PC-3 (cell line): ENCODE measurements at regions not wholly inside any gene's neighbourhood (a gene's known extent, or its start where the extent isn't known, plus 50 kb on each side); places are given as distances from the start of the nearest gene placed in this dataset.

Experiments used
- ATAC-seq: fragments of 200-7000 bp; cut with Tn5 transposase; 2 replicates; pipeline ENCODE4 v1.9.1; 2020; ENCODE audit warnings: mild to moderate bottlenecking, moderate library complexity
- BruUV-seq: library from RNA; stranded (reverse); fragments of 400-500 nt; replicated peaks from 2 replicates; lab custom pipeline; 2021; lab: Mats Ljungman, UMichigan
- CTCF ChIA-PET: fragments of 300-600 bp; sonication (Branson Sonifier 250); formaldehyde crosslinking; loops from one replicate; lab custom pipeline; 2022; ENCODE audit warnings: antibody characterized with exemption; lab: Charles Lee
- POLR2A ChIA-PET: fragments of 300-600 bp; sonication (Branson Sonifier 250); formaldehyde crosslinking; loops from one replicate; lab custom pipeline; 2022; ENCODE audit warnings: antibody characterized with exemption; ENCODE audit not compliant: unreplicated experiment; lab: Charles Lee
- DNase-seq: peaks from one replicate; pipeline ENCODE4 v3.0.0-alpha.2; 2015
- H2AFZ ChIP-seq: fragments of 300-600 bp; sonication (generic); 2 replicates; pipeline ENCODE4 v1.6.0; 2016; ENCODE audit warnings: antibody characterized with exemption, low read length
- H3F3A ChIP-seq: fragments of 300-600 bp; sonication (generic); one replicate; pipeline ENCODE4 v1.6.0; 2017; ENCODE audit warnings: antibody characterized with exemption, low read length, control low read depth, mild to moderate bottlenecking; ENCODE audit not compliant: unreplicated experiment
- H3K27ac ChIP-seq: fragments of 300-600 bp; sonication (generic); 2 replicates; pipeline ENCODE4 v1.5.1; 2016; ENCODE audit warnings: mild to moderate bottlenecking, low read length
- H3K27me3 ChIP-seq: fragments of 300-600 bp; sonication (generic); 2 replicates; pipeline ENCODE4 v1.6.1; 2016; ENCODE audit warnings: low read length, mixed read lengths
- H3K36me3 ChIP-seq: fragments of 300-600 bp; sonication (generic); 2 replicates; pipeline ENCODE4 v1.6.1; 2016; ENCODE audit warnings: low read depth, mixed run types, low read length, mixed read lengths
- H3K4me1 ChIP-seq: fragments of 300-600 bp; sonication (generic); 2 replicates; pipeline ENCODE4 v1.5.1; 2016; ENCODE audit warnings: low read length; ENCODE audit not compliant: insufficient read depth
- H3K4me2 ChIP-seq: fragments of 300-600 bp; sonication (generic); 2 replicates; pipeline ENCODE4 v1.6.0; 2016; ENCODE audit warnings: low read length
- H3K4me3 ChIP-seq: fragments of 300-600 bp; sonication (generic); 2 replicates; pipeline ENCODE4 v1.5.1; 2016; ENCODE audit warnings: mild to moderate bottlenecking, low read length, mixed read lengths
- H3K79me2 ChIP-seq: fragments of 300-600 bp; sonication (generic); 2 replicates; pipeline ENCODE4 v1.6.1; 2017; ENCODE audit warnings: low read length, mixed read lengths
- H3K9ac ChIP-seq: fragments of 300-600 bp; sonication (generic); 2 replicates; pipeline ENCODE4 v1.6.0; 2016; ENCODE audit warnings: mild to moderate bottlenecking, low read length
- H3K9me2 ChIP-seq: fragments of 300-600 bp; sonication (generic); replicated peaks from 2 replicates; pipeline ENCODE4 v1.6.1; 2016; ENCODE audit warnings: mixed run types, low read length, mixed read lengths
- H3K9me3 ChIP-seq: fragments of 300-600 bp; sonication (generic); 2 replicates; pipeline ENCODE4 v1.6.1; 2016; ENCODE audit warnings: low read length, mixed read lengths
- H4K20me1 ChIP-seq: fragments of 300-600 bp; sonication (generic); 2 replicates; pipeline ENCODE4 v1.6.1; 2016; ENCODE audit warnings: low read length, mixed read lengths
- EZH2 ChIP-seq: fragments of 300-600 bp; sonication (generic); IDR thresholded peaks from one replicate; pipeline ENCODE4 v1.6.1; 2017; ENCODE audit warnings: antibody characterized with exemption, mild to moderate bottlenecking, low read length; ENCODE audit not compliant: unreplicated experiment
- EZH2phosphoT487 ChIP-seq: fragments of 300-600 bp; sonication (generic); IDR thresholded peaks from 2 replicates; pipeline ENCODE4 v1.6.1; 2018; ENCODE audit warnings: mild to moderate bottlenecking, antibody characterized with exemption, low read length, borderline replicate concordance
- intact Hi-C: fragments of 100-400 bp; cut with micrococcal nuclease; formaldehyde crosslinking; loops from 2 replicates; pipeline ENCODE4 v1.9.0; 2023
- TF ChIP-seq, protein P1 (sequence below): fragments of 300-600 bp; sonication (generic); conservative IDR thresholded peaks from 2 replicates; pipeline ENCODE4 v1.5.1; 2017; ENCODE audit warnings: antibody characterized with exemption, low read depth, mild to moderate bottlenecking, low read length

GRCh38 chr22:34960005-34960404, 106.0 kb upstream of the ISX start:
- Histone ChIP-seq H2AFZ (no peak overlapping the region), H3K4me2 (no peak overlapping the region), H3K9me2 (no peaks in the 10 kb centered on the region), H3K27ac (no peak overlapping the region), H3F3A (no peaks in the 10 kb centered on the region), H4K20me1 (no peaks in the 10 kb centered on the region), H3K27me3 (no peaks in the 10 kb centered on the region), H3K9me3 (no peaks in the 10 kb centered on the region), H3K36me3 (no peaks in the 10 kb centered on the region), H3K79me2 (no peaks in the 10 kb centered on the region), H3K4me3 (no peak overlapping the region), H3K4me1 (no peaks in the 10 kb centered on the region), H3K9ac (no peak overlapping the region)
- DNase-seq (no peak), ATAC-seq (no peak)
- TF ChIP-seq EZH2, result no peak
- TF ChIP-seq, protein P1, sequence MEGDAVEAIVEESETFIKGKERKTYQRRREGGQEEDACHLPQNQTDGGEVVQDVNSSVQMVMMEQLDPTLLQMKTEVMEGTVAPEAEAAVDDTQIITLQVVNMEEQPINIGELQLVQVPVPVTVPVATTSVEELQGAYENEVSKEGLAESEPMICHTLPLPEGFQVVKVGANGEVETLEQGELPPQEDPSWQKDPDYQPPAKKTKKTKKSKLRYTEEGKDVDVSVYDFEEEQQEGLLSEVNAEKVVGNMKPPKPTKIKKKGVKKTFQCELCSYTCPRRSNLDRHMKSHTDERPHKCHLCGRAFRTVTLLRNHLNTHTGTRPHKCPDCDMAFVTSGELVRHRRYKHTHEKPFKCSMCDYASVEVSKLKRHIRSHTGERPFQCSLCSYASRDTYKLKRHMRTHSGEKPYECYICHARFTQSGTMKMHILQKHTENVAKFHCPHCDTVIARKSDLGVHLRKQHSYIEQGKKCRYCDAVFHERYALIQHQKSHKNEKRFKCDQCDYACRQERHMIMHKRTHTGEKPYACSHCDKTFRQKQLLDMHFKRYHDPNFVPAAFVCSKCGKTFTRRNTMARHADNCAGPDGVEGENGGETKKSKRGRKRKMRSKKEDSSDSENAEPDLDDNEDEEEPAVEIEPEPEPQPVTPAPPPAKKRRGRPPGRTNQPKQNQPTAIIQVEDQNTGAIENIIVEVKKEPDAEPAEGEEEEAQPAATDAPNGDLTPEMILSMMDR, result no peak
- no peak for TF ChIP-seq EZH2phosphoT487
- BruUV-seq, result no TSS peak
- ChIA-PET CTCF (no interaction called here), POLR2A (no interaction called here)
- intact Hi-C loops, result no loop called here

- no peak overlapping the region for H3K27ac ChIP-seq
- no peaks in the 10 kb centered on the region for H3K79me2 ChIP-seq
- intact Hi-C loops, result no loop called here
- no TSS peak for BruUV-seq
- TF ChIP-seq, protein P1, result no peak
- TF ChIP-seq EZH2 (no peak), EZH2phosphoT487 (no peak)
- H3K4me2 ChIP-seq, result no peak overlapping the region
- no peaks in the 10 kb centered on the region for H3K9me2 ChIP-seq
- H4K20me1 ChIP-seq, result no peaks in the 10 kb centered on the region
- no peaks in the 10 kb centered on the region for H3K27me3 ChIP-seq
- no peak overlapping the region for H2AFZ ChIP-seq
- H3K4me3 ChIP-seq, result no peak overlapping the region
- H3K36me3 ChIP-seq, result no peaks in the 10 kb centered on the region
- H3K4me1 ChIP-seq, result no peaks in the 10 kb centered on the region
- H3K9ac ChIP-seq, result no peak overlapping the region
- POLR2A ChIA-PET, result no interaction called here
- ATAC-seq, result no peak
- no peaks in the 10 kb centered on the region for H3K9me3 ChIP-seq
- no peaks in the 10 kb centered on the region for H3F3A ChIP-seq
- DNase-seq, result peak; percentile 8
- CTCF ChIA-PET, result no interaction called here
Measured at GRCh38 chr22:34966980-34967565, 98.9 kb upstream of the ISX start.

- DNase-seq (no peak), ATAC-seq (no peak)
- no peak overlapping the region for H3K4me3 ChIP-seq
- ChIA-PET POLR2A (no interaction called here), CTCF (no interaction called here)
- no peaks in the 10 kb centered on the region for H3K9me2 ChIP-seq
- H2AFZ ChIP-seq, result no peak overlapping the region
- no peaks in the 10 kb centered on the region for H3K36me3 ChIP-seq
- intact Hi-C loops, result no loop called here
- no peak overlapping the region for H3K27ac ChIP-seq
- H3K4me1 ChIP-seq, result no peaks in the 10 kb centered on the region
- H3K4me2 ChIP-seq, result no peak overlapping the region
- TF ChIP-seq, protein P1, result no peak
- no peak for TF ChIP-seq EZH2phosphoT487
- TF ChIP-seq EZH2, result no peak
- H3K9me3 ChIP-seq, result no peaks in the 10 kb centered on the region
- H3F3A ChIP-seq, result no peaks in the 10 kb centered on the region
- BruUV-seq, result no TSS peak
- no peaks in the 10 kb centered on the region for H4K20me1 ChIP-seq
- no peak overlapping the region for H3K9ac ChIP-seq
- no peaks in the 10 kb centered on the region for H3K27me3 ChIP-seq
- H3K79me2 ChIP-seq, result no peaks in the 10 kb centered on the region
Measured at GRCh38 chr22:34969001-34969790, 96.8 kb upstream of the ISX start.
